NCI-H446 treated with DMSO at 0.1 percent for 48 hours (cell line): ENCODE measurements at regions not wholly inside any gene's neighbourhood (a gene's known extent, or its start where the extent isn't known, plus 50 kb on each side); places are given as distances from the start of the nearest gene placed in this dataset.
A peak's percentile ranks its signal among the peaks of the same experiment; 100 is the strongest.

Experiments
- DNase-seq: peaks from one replicate; lab custom pipeline; 2025; lab: John Stamatoyannopoulos, UW

- DNase-seq = no peak
These were observed 79.6 kb upstream of the IFNG-AS1 start for GRCh38 chr12:67909681-67910080.

GRCh38 chr12:67910360-67911274 lies 78.6 kb upstream of the IFNG-AS1 start:
- DNase-seq = peak; percentile 49

- peak; percentile 58 for DNase-seq
These were observed 78.0 kb upstream of the IFNG-AS1 start for GRCh38 chr12:67911275-67911600.

- no peak for DNase-seq
These were observed 77.5 kb upstream of the IFNG-AS1 start for GRCh38 chr12:67911789-67912188.

GRCh38 chr12:67915335-67915851 lies 73.9 kb upstream of the IFNG-AS1 start:
- DNase-seq = no peak

- DNase-seq = no peak
These were observed 72.8 kb upstream of the IFNG-AS1 start for GRCh38 chr12:67916266-67916970.

- DNase-seq = no peak
These were observed 71.4 kb upstream of the IFNG-AS1 start for GRCh38 chr12:67917811-67918210.

- no peak for DNase-seq
These were observed 70.8 kb upstream of the IFNG-AS1 start for GRCh38 chr12:67918441-67918840.

GRCh38 chr12:67919406-67919805 lies 69.8 kb upstream of the IFNG-AS1 start:
- no peak for DNase-seq

- no peak for DNase-seq
These were observed 68.8 kb upstream of the IFNG-AS1 start for GRCh38 chr12:67920413-67920812.

GRCh38 chr12:67921286-67921685 lies 68.0 kb upstream of the IFNG-AS1 start:
- no peak for DNase-seq

- DNase-seq = no peak
These were observed 67.0 kb upstream of the IFNG-AS1 start for GRCh38 chr12:67922245-67922644.

GRCh38 chr12:67925077-67925476 lies 64.2 kb upstream of the IFNG-AS1 start:
- DNase-seq = no peak

GRCh38 chr12:67925552-67925951 lies 63.7 kb upstream of the IFNG-AS1 start:
- DNase-seq = no peak

GRCh38 chr12:67926063-67926462 lies 63.2 kb upstream of the IFNG-AS1 start:
- no peak for DNase-seq

- DNase-seq = no peak
These were observed 61.9 kb upstream of the IFNG-AS1 start for GRCh38 chr12:67927324-67927723.

GRCh38 chr12:67927815-67928214 lies 61.4 kb upstream of the IFNG-AS1 start:
- no peak for DNase-seq

- DNase-seq = no peak
These were observed 60.4 kb upstream of the IFNG-AS1 start for GRCh38 chr12:67928621-67929383.

GRCh38 chr12:67929384-67929772 lies 59.9 kb upstream of the IFNG-AS1 start:
- DNase-seq = no peak

- DNase-seq = no peak
These were observed 51.4 kb upstream of the IFNG-AS1 start for GRCh38 chr12:67937822-67938221.
